ENCODE measurements at regions not wholly inside any gene's neighbourhood (a gene's known extent, or its start where the extent isn't known, plus 50 kb on each side); places are given as distances from the start of the nearest gene placed in this dataset.

DNA sequence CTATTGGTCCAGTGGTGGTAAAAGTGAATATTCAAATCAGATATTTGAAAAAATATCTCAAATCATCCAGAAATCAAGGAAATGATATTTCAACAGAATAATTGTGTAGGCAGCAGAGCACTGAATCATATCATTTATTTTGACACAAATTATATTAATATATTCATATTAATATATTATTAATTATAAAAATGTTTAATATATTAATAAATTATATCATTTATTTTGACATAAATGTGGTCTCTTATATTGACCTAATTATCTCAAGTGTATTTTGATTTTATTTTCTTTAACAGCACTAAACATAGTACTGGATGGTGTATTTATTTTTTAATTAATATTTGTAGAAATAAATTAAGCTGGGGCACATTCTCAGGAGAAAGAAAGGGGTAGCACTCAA, 257.7 kb upstream of the THBS1 start:
- Histone ChIP-seq H4K20me1 (replicated peaks; ENCODE audit: control insufficient read depth, extremely low read depth, insufficient read depth, low read length) (no peaks in the 10 kb centered on the region), H3K36me3 (ENCODE audit: control insufficient read depth in 2 of 2, extremely low read depth in 1 of 2, insufficient read depth in 2 of 2, low read length in 2 of 2) (no peaks in the 10 kb centered on the region), H3K4me2 (ENCODE audit: insufficient read depth, low read length) (no peak overlapping the region), H3K79me2 (ENCODE audit: control insufficient read depth, insufficient read depth, low read length) (no peaks in the 10 kb centered on the region), H3K9me1 (replicated peaks; ENCODE audit: control insufficient read depth, extremely low read depth, insufficient read depth, low read length) (no peaks in the 10 kb centered on the region), H3K27me3 (ENCODE audit: control insufficient read depth in 2 of 2, insufficient read depth in 2 of 2, low read length in 2 of 2) (no peaks in the 10 kb centered on the region), H3K9me3 (replicated peaks; ENCODE audit: control insufficient read depth, insufficient read depth, low read length) (no peaks in the 10 kb centered on the region), H2AFZ (ENCODE audit: low read depth, low read length) (no peak overlapping the region), H3K27ac (ENCODE audit: insufficient read depth, low read depth, low read length) (no peak overlapping the region), H3K4me3 (replicated peaks in 1 of 3; ENCODE audit: insufficient read depth in 1 of 3, low read depth in 1 of 3, low read length in 3 of 3) (no peak overlapping the region), H3K4me1 (ENCODE audit: control insufficient read depth, extremely low read depth, insufficient read depth, low read length) (no peaks in the 10 kb centered on the region), H3K9ac (replicated peaks; ENCODE audit: extremely low read depth, insufficient read depth, low read length) (no peak overlapping the region)
- dilution Hi-C loops (cut with MboI; ENCODE audit: extremely low pct_ligation_motif_present, low sequenced_read_pairs) (no loop called here), intact Hi-C loops (cut with micrococcal nuclease) (loop anchor here (10.0 kb wide), 1 partner anchor 1418 kb away; no protein-coding TSS in a partner anchor)
- no peak for FAIRE-seq
- TF ChIP-seq, protein P1, sequence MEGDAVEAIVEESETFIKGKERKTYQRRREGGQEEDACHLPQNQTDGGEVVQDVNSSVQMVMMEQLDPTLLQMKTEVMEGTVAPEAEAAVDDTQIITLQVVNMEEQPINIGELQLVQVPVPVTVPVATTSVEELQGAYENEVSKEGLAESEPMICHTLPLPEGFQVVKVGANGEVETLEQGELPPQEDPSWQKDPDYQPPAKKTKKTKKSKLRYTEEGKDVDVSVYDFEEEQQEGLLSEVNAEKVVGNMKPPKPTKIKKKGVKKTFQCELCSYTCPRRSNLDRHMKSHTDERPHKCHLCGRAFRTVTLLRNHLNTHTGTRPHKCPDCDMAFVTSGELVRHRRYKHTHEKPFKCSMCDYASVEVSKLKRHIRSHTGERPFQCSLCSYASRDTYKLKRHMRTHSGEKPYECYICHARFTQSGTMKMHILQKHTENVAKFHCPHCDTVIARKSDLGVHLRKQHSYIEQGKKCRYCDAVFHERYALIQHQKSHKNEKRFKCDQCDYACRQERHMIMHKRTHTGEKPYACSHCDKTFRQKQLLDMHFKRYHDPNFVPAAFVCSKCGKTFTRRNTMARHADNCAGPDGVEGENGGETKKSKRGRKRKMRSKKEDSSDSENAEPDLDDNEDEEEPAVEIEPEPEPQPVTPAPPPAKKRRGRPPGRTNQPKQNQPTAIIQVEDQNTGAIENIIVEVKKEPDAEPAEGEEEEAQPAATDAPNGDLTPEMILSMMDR (IDR thresholded peaks at IDR 0.05; ENCODE audit: extremely low read depth in 1 of 2, insufficient read depth in 1 of 2, low read depth in 1 of 2, low read length in 2 of 2) = no peak
- no peak for TF ChIP-seq FOS (IDR thresholded peaks at IDR 0.05; ENCODE audit: borderline replicate concordance, insufficient read depth, low read length)
- no peak for TF ChIP-seq POLR2AphosphoS5 (IDR thresholded peaks at IDR 0.05; ENCODE audit: insufficient read depth, low read depth, low read length)
- no peak for TF ChIP-seq JUN (IDR thresholded peaks at IDR 0.05; ENCODE audit: borderline replicate concordance, insufficient read depth, insufficient read length, low read depth)
- no peak for TF ChIP-seq MYC (IDR thresholded peaks at IDR 0.05; ENCODE audit: low read depth, low read length)
- TF ChIP-seq, protein P2, sequence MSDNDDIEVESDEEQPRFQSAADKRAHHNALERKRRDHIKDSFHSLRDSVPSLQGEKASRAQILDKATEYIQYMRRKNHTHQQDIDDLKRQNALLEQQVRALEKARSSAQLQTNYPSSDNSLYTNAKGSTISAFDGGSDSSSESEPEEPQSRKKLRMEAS (IDR thresholded peaks at IDR 0.05; ENCODE audit: insufficient read depth, insufficient read length) = no peak
- TF ChIP-seq EZH2 (IDR thresholded peaks at IDR 0.05; ENCODE audit: borderline replicate concordance, low read depth, low read length, severe bottlenecking) = no peak
- no peak for TF ChIP-seq POLR2A (IDR thresholded peaks at IDR 0.05; ENCODE audit: low read depth, low read length)
- TF ChIP-seq GATA2 (IDR thresholded peaks at IDR 0.05; ENCODE audit: insufficient read depth, insufficient read length, low read depth, low read length) = no peak
- ChIA-PET CTCF (interaction anchor here (1.3 kb wide), 1 partner anchor 14 kb away, joined by 4 read pairs; no protein-coding TSS in a partner anchor), POLR2A (no interaction called here)
- DNase-seq (ENCODE audit: low read depth, low spot score) = no peak
- BruUV-seq (replicated peaks) = no TSS peak

Measured in endothelial cell of umbilical vein (primary cell).